PFSK-1 (cell line): ENCODE measurements at regions not wholly inside any gene's neighbourhood (a gene's known extent, or its start where the extent isn't known, plus 50 kb on each side); places are given as distances from the start of the nearest gene placed in this dataset.

Source experiments
- FOXP2 ChIP-seq: optimal IDR thresholded peaks from 2 replicates; pipeline ENCODE3; 2011; ENCODE audit warnings: borderline replicate concordance, control low read depth, inconsistent platforms; ENCODE audit not compliant: insufficient read depth; ENCODE audit errors: extremely low read length, extremely low read depth
- POLR2AphosphoS5 ChIP-seq: IDR thresholded peaks from 2 replicates; pipeline ENCODE4 v1.6.1; 2012; ENCODE audit warnings: low read depth, mild to moderate bottlenecking, control low read depth, low read length, moderate library complexity
- REST ChIP-seq, 2 experiments: IDR thresholded peaks; 2 replicates each; pipeline versions ENCODE4 v1.6.1 to v1.8.0; 2011 to 2012; ENCODE audit warnings: low read depth in 2 of 2, low read length in 2 of 2, control low read depth in 1 of 2, inconsistent platforms in 1 of 2, mild to moderate bottlenecking in 1 of 2, moderate library complexity in 1 of 2; ENCODE audit not compliant: insufficient read depth in 1 of 2
- SIN3A ChIP-seq: IDR thresholded peaks from 2 replicates; pipeline ENCODE4 v1.6.1; 2012; ENCODE audit warnings: mild to moderate bottlenecking, low read length, moderate library complexity, borderline replicate concordance; ENCODE audit not compliant: insufficient read depth
- TAF1 ChIP-seq: IDR thresholded peaks from 2 replicates; pipeline ENCODE4 v1.6.1; 2012; ENCODE audit warnings: low read length, control low read depth, borderline replicate concordance; ENCODE audit not compliant: insufficient read depth

GRCh38 chr1:60895701-60896100, 186.7 kb upstream of the NFIA start:
- TF ChIP-seq REST (IDR thresholded peaks at IDR 0.05; ENCODE audit: insufficient read depth in 1 of 2, low read depth in 2 of 2, low read length in 2 of 2) (no peak), POLR2AphosphoS5 (no peak), SIN3A (no peak), TAF1 (no peak), FOXP2 (no peak)
